GM04503 (cell line): ENCODE measurements at regions not wholly inside any gene's neighbourhood (a gene's known extent, or its start where the extent isn't known, plus 50 kb on each side); places are given as distances from the start of the nearest gene placed in this dataset.
A peak's percentile ranks its signal among the peaks of the same experiment; 100 is the strongest.
"Not testable (repeated sequence)": the region's sequence is repeated elsewhere in the genome, so short reads cannot be mapped to it uniquely, and the experiment has no call there.

Source experiments
- DNase-seq: peaks from one replicate; pipeline ENCODE4 v3.0.0-alpha.2; 2012; ENCODE audit warnings: low read depth

DNA sequence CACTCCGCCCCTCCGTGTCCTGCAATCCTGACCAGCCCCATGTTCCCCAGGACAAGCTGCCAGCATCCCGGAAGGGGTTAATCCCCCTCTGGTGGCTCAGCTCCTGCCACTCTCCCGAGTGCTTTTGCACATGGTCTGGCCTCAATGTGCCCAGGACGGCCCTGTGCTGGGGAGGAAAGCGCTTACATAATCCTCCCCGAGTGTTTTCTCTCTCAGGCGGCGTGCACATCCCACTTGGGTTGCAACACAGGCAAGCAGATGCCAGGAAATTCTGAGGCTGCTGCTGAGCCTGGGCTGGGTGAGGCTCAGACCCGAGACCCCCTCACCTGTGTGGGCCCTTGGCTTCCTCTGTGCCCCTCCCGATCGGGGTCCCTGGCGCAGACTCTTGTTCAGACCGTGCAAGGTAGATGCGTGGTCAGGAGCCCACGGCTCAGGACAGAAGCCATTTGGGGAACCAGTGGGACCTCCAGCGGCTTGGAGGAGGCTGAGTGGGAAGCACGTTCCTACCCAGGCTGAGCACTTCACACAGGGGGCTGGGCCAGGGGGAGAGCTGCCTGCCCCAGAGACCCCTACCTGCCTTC is 144.7 kb downstream of the LAT start:
- DNase-seq: not testable (repeated sequence)

DNA sequence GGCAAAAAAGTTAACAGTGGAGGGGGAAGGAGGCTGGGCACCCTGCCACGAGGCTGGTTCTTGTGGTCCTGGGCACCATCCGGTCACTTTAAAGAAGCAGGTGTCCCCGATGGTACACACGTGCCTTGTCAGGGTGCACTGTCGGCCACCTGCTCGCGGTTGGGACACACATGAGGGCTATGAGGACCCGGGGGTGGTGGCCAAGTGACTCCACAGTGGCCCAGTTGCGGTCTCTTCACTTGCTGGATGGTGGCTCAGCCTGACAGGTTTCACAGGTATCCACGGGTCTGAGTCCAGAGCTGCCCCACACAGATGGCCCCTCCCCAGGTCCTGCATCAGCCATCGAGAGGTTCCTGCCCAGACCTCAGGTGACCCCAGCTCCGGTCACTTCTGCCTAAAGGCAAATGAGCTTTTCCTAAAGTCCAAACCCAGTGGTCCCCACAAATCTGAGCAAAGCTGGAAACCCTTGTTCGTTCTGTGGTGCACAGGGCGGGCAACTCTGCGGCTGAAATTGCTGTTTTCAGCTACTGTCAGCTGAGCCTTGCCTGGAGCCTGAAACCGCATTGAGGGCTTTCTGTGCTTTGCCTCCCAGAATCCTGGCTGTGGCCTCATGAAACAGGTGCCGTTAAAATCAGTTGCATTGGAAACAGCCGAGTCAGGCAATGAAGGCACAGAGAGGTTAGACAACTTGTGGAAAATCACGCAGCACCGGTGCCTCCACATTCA is 144.0 kb downstream of the LAT start:
- not testable (repeated sequence) for DNase-seq

DNA sequence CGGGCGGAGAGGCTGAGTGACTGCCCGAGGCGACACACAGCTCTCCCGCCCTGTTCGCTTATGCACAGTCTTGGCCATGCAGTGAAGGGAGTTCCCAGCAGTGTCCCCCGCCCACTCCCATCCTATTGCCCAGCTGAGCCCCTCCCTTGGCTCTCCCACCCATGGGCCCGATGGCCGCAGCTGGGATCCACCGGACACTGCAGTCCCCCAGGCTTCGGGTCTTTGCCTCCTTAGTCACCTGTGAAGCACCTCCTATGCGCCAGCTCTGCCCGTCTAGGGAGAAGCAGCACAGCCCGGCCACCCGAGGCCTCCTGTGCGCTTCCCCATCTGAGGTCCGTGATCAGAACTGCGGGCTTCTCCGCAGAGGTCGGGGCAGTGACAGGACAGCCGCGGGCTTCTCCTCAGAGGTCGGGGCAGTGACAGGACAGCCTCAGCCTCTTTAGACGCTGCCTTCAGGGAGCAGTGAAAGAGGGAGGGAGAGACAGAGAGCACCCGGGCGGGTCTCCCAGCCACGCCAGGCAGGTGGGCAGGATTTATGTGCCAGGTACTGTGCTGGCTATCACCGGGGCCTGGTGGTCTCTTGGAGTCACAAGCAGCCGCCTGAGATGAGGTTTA is 143.1 kb downstream of the LAT start:
- not testable (repeated sequence) for DNase-seq

DNA sequence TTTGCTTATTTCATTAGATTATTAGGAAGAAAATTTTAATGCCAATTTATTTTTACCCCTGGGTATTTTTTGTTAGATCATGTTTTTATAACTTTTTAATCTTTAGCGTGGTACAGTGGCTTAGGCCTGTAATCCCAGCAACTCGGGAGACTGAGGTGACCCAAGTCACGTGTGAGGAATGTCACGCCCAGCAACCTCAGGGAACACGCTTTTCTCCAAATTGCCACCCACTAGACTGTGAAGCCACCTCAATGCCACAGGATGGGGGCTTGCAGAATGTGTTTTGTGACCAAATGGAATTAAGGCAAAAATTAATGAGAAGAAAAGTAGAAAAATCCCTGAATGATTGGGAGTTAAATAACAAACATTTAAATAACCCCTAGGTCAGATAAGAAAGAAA is 141.8 kb downstream of the LAT start:
- DNase-seq: no peak

DNA sequence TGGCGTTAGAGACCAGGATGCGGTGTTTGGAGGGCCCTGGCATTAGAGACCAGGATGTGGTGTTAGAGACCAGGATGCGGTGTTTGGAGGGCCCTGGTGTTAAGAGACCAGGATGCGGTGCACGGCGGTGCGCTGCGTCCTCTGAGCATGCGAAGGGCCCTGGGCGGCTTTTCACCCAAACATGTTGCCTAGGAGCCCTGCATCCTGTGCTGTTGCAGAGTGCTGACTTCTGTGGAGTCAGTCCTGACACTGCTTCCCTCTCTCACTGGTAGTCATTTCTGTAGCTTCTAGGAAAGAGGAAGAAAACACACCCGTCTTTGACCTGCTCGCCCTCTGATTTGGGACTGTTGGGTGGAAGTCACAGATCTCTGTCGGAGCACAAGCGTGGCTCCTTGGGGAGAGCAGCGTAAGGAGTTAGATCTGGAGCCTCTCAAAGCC is 141.2 kb downstream of the LAT start:
- DNase-seq: no peak

DNA sequence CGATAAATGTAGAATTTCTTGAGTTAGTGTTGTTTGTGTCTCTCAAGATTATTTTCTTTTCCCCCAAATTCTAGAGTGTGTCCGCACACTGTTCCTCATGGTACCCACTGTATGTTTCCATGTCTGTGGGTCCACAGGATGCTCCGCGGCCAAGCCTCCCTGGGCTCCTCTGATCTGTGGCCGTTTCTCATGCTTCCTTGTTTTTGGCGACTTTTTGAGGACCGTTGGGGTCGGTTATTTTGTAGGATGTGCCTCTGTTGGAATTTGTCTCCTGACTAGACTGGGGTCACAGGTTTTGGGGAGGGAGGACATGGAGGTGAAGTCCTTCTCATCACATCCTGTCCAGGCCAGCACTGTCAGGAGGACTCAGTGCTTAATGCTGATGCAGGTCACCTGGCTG is 140.0 kb downstream of the LAT start:
- no peak for DNase-seq

DNA sequence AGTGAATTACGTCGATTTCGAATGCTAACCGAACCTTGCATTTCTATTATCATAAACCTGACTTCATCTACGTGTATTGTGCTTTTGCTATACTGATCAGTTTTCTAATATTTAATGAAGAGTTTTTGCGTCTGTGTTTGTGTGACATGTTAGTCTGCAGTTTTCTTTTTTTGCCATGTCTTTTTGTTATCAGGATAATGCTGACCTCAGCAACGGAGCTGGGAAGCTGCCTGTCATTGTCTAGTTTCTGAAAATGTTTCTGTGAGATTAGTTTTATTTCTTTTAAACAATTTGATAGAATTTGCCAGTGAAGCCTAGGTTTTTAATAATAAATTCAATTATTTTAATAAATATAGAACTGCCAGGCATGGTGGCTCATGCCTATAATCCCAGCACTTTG is 139.3 kb downstream of the LAT start:
- not testable (repeated sequence) for DNase-seq

DNA sequence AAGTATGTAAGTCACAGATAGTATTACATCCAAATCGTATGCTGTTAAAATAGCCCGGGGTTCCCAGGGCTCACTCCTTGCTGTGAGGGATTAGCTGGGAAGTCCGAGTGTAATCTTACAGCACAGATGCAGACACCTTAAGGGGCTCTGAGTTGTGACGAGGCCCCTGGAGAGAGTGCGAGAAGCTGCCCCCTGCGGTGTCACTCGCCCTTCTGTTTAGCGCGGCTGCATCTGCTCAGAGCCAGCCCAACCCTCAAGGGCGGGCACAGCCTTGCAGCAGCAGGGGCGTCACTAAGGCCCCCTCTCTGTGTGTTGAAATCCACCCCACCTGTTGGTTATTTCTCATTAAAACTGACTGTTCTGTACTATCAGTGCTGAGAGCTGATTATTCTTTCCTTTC is 135.8 kb downstream of the LAT start:
- DNase-seq: not testable (repeated sequence)

DNA sequence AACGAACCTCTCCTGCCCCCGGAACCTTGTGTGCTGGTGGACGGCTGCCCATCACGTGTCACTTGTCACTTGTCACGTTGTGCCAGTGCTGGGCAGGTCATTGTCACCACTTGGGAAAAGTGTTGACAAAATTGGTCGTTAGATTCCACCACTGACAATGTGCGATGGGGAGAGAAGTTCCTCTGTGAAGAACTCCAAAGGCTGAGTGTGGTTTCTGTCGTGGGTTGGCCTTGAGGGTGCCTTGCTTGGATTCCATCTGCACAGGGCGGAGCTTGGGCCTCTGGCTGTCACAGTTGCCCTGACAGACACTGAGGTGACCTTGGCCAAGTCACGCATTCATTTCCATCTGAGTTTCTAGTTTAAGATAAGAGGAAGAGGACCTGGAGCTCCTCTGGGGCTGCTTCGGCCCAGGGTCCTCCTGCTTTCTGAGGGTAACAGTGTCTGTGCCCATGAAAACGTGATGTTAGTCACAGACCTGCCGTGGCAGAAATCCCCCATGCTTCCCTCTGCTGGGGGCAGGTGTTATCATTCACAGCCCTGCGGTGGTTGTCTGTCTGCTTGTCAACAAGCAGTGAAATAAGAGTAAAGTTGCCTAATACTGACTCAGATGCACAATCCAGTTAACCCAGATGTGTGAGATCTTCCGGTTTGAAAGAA is 133.6 kb downstream of the LAT start:
- DNase-seq: not testable (repeated sequence)

DNA sequence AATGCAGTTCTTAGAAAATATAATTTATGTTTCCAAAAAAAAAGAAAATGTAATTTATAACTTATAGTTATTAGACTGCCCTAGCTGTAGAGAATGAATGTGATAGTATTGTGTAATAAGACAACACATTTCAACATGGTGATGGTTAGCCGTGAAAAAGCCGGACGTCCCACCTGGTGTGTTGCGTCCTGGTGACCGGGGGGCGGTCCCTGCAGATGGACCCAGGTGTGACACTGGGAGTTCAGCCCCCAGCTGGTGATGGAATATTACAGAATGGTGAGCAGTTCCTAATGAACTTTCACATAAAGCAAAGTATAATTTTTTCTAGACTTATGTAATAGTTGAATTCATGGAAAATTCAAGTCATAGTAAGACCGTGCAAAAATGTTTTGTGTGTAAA is 132.8 kb downstream of the LAT start:
- DNase-seq: no peak

DNA sequence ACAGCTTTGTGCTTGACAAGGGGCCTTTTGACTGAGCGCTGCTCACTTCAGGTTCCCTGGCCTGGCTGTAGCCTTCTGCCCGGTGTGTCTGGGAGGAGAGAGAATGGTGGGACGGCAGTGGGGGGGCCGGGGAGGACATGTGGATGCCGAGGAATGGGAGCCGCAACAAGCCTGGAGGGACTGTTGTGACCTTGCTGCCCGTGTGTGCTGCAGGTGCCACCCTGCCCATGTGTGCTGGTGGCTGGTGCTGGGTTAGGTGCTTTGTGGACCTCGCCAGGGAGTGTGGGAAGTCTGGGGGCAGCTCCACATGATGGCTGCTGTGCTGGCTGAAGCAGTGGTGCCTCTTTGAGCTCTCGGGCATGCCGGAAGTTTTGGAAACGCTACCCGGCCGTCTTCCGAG is 132.1 kb downstream of the LAT start:
- DNase-seq: no peak

DNA sequence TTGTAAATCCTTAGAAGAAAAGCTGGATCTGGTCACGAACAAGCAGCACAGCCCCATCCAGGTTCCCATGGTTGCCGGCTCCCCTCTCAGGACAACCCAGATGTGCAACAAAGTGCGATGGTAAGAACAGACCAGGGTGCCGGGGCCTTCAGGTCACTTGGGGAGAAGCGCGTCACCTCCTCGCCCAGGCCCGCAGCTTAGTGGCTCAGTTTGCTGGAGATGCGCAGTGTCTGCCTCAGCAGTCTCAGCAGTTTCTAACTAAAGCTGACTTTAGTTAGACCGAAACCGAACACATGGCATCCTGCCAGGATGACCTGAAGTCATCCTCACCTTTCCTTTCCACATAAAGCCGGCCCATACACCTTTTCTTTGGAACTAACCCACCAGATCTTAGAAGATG is 131.4 kb downstream of the LAT start:
- not testable (repeated sequence) for DNase-seq

DNA sequence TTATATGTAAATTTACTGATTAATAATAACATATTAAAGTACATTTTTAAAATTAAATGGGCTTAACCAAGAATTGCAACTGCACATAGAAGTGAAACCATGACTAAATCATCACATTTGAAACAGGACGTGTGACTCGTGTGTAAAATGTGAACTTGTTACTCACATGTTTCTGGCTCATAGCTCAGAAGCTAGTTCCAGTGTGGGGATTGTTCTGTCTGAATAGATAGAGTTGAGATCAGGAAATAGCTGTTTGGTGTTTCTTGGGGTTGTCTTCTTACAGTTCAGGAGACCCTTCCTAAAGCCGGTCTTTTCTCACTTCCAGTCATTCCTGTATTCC is 130.9 kb downstream of the LAT start:
- DNase-seq: not testable (repeated sequence)

DNA sequence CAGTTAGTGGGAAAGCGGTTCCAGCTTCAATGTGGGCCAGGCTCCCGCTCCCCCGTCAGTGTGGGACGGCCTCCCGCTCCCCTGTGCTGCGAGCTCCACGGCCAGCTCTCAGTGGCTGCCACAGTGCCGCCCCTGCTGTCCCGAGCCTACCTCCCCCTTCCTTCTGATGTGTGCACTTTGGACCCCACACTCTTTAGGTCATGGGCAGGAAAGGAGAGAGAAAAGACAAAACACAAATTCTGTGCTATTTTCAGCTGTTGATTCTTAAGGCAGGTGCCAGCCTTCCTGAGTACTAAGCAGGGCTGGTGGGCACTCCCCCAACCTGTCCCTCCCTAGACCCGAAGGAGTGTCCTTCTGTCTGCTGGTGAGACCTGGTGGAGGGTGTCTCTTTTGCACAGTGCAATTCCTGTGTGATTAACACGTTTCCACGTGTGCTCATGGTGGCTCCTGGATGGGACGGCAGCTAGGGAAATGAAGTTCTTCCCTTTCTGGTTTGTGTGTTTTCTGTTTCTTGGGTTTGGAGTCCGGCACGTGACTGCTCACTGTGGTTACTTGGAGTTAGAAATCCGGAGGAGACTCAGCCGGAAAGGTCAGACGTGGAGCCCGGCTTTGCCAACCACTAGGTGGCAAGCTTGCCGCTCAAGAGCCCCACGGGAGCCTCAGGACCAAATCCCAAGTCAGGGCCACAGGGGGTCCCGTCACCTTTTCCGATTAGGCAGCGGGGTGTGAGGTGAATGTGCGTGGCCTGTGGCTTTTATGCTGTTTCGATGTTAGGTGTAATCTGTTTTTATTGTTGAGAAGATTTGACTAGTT is 130.3 kb downstream of the LAT start:
- peak; percentile 27 for DNase-seq

DNA sequence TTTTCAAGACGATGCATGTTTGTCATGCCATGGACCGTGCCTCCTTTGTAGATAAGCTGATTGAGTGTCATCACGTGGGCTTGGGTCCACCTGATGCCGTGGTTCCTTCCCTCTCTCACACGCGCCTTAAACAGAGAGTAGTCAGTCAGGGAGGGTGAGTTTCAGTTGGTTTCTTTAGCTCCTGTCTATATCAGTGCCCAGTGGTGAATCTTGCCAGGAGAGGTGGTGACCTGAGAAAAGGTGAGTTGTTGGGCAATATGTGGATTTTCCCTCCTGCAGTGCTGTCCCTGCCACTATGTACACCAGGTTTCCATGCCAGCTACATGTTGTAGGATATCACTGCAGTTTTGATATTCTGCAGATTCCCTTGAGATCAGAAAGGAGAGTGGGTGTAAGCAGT is 129.7 kb downstream of the LAT start:
- no peak for DNase-seq

DNA sequence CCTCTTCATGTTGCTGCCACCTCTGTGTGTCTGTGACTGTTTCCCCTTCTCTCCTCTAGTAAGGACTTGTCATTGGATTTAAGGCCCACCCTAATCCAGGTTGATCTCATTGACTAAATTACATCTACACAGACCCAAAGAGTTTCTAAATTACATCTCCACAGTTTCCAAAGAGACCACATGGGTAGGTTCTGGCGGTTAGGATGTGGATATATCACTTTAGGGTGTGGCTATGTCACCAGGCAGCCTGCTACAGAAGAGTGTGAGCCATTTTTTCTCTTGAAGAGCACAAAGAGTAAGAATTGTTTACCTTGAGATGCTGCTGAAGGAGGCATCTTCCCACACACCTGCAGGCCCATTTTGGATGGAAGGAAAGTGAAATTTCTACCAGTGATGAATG is 128.6 kb downstream of the LAT start:
- DNase-seq: not testable (repeated sequence)

DNA sequence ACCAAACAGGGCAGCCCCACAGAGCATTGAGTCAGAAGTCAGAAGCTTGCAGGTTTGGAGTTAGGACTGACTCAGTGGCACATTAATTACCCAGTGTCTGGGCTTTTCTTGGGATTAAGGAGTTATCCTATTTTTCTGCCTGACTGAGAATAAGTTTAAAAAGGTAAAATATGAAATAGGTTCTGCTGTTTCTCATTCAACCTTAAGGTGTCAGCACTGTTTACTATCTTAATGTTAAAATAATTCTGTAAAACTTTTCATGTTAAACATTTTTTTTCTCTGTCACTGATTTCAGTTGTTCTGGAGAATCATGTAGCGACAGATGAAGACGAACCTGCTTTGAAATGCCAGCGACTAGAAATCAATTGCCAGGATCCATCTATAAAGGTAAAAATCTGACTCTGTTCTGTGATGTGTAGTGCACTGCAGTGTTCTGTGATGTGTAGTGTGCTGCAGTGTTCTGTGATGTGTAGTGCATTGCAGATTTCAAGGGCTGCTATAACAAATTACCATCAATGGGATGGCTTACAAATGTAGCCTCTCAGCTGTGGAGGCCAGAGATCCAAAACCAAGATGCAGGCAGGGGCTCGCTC is 128.0 kb downstream of the LAT start:
- no peak for DNase-seq

DNA sequence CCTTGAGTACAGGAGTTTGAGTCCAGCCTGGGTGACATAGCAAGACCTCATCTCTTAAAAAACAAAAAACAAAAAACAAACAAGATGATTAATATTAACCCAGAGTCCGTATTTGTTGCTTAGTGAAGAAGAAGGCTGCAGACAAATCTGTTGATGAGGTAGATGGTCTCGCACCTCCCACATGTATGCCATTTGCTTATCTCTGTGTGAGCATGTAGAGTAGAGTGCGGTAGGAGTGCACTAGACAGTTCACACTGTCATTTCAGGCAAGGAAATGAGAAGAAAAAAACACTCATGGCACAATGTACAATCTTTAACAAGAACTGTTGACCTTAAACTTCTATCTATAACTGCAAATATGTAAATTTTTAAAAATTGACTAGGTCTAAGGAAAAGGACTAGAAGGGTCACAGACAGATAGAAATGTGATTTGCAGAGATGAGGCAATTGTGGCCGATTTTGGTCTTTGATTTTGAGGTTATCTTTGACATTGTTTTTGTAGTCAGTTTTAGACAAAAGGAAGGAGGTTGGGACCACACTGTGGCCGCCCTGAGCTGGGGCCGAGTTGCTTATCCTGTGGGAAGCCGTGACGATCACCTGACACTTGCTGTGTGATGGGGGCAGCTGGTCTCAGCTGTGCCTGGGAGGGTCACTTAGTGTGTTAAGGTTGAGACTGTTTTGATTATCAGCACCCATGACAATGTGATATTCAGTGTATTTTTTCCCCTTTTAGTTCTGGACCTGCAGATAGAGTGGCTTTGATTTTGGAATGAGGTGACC is 127.2 kb downstream of the LAT start:
- DNase-seq: not testable (repeated sequence)

DNA sequence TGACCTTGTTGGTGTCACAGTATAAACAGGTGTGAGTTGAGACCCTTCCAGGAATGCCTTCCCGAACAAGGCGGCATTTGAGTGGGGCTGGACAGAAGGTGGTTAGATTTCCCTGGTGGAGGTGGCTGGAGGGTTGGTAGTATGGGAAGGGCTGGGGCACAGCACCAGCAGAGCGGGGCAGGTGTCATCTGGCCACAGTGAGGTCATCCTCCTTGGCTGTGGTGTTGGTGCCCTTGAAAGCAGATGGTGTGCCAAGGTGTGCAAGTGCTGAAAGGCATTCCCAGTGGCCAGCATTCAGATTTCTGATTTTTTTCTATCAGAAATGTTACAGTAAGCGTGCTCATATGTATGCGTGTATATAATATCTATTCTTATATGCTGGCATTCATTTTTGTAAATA is 126.6 kb downstream of the LAT start:
- no peak for DNase-seq

DNA sequence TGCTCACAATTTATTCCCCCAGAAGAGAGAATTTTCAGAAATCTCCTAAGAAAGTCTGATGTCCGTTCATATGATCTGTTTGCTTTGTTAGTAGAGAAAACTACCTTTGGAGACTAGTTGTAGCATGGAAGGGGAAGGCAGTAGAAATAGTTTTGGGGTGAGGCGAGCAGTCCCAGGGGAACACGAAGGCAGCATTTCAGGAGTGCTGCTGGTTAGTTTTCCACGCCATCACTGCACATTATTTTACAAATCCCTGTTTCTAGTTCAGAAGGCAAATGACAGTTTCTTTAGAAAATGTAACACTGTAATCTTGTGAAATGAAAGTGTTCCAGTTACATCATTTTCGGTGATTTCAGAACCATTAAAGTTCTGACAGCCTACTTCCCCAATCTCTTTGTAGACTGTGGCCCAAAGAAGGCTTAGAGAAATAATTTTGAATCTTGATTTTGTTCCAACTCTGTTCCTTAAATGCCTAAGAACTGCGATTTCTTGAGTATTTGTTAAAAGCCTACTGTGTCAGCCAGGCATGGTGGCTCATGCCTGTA is 123.8 kb downstream of the LAT start:
- DNase-seq: not testable (repeated sequence)

DNA sequence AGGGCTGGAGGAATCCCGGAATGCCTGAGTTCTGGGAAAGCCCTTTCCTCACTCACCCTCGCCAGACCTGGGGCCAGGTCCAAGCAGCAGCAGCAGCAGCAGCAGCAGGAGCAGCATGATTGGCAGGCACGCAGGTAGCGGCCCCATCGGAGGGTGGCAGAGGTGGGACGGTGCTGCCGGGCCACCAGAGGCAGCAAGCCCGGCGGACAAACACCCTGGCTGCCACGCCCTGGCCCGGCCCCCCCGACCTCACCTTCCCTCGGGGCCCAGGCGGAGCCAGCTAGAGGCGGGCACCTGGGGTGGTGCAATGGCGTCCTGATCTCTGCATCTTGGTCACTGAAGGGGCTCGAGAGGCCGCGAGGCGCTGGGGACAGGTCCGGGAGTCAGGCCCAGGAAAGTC is 122.4 kb downstream of the LAT start:
- DNase-seq: no peak
